HEK293 (cell line): ENCODE measurements at regions not wholly inside any gene's neighbourhood (a gene's known extent, or its start where the extent isn't known, plus 50 kb on each side); places are given as distances from the start of the nearest gene placed in this dataset.
A peak's percentile ranks its signal among the peaks of the same experiment; 100 is the strongest.

ENCODE experiments used
- CTCF ChIA-PET: fragments of 350-600 bp; formaldehyde crosslinking; extraction: SDS; loops from one replicate; lab custom pipeline; 2021; ENCODE audit warnings: antibody characterized with exemption; lab: Yijun Ruan, JAX
- POLR2A ChIA-PET: fragments of 300-600 bp; formaldehyde crosslinking; extraction: SDS; loops from one replicate; lab custom pipeline; 2020; ENCODE audit warnings: antibody characterized with exemption, inconsistent platforms; lab: Yijun Ruan, JAX
- H3K27ac ChIP-seq: fragments of 200-500 bp; sonication (Bioruptor generic); 2 replicates; pipeline ENCODE4 v1.5.1; 2014; ENCODE audit warnings: low read depth, low read length, control low read depth, inconsistent platforms; ENCODE audit errors: extremely low read depth
- H3K36me3 ChIP-seq, 2 experiments: fragments of 200-500 bp in 1 of 2; sonication (Bioruptor generic) in 1 of 2; 1 replicate in 1 of 2; 2 replicates in 1 of 2; pipeline ENCODE4 v1.5.1; 2014 to 2017; ENCODE audit warnings: inconsistent platforms in 2 of 2, low read length in 2 of 2; ENCODE audit not compliant: control insufficient read depth in 2 of 2, insufficient read depth in 1 of 2
- H3K4me1 ChIP-seq: fragments of 200-500 bp; sonication (Bioruptor generic); 2 replicates; pipeline ENCODE4 v1.5.1; 2014; ENCODE audit warnings: mild to moderate bottlenecking, low read length, inconsistent platforms; ENCODE audit not compliant: control insufficient read depth, insufficient read depth
- H3K4me3 ChIP-seq: 2 replicates; pipeline ENCODE4 v1.5.1; 2011; ENCODE audit warnings: low read depth, mild to moderate bottlenecking, control low read depth, low read length, moderate library complexity
- H3K9me3 ChIP-seq: fragments of 200-500 bp; sonication (Bioruptor generic); 2 replicates; pipeline ENCODE4 v1.5.1; 2014; ENCODE audit warnings: low read depth, low read length, inconsistent platforms; ENCODE audit not compliant: control insufficient read depth, insufficient read depth
- EGR2 ChIP-seq: fragments of 450-650 bp; formaldehyde crosslinking; IDR thresholded peaks from 2 replicates; pipeline ENCODE4 v1.5.1; 2016; ENCODE audit warnings: low read depth, missing biosample characterization, missing genetic modification characterization
- GLIS2 ChIP-seq: fragments of 450-650 bp; formaldehyde crosslinking; IDR thresholded peaks from 2 replicates; pipeline ENCODE4 v1.5.1; 2016; ENCODE audit warnings: missing biosample characterization, missing genetic modification characterization
- MYNN ChIP-seq: fragments of 450-650 bp; formaldehyde crosslinking; IDR thresholded peaks from 2 replicates; pipeline ENCODE4 v1.5.1; 2016; ENCODE audit warnings: missing biosample characterization, missing genetic modification characterization, borderline replicate concordance
- SALL2 ChIP-seq: fragments of 450-650 bp; formaldehyde crosslinking; IDR thresholded peaks from 2 replicates; pipeline ENCODE4 v1.5.0; 2017; ENCODE audit warnings: missing biosample characterization, mild to moderate bottlenecking, missing genetic modification characterization, borderline replicate concordance
- ZNF132 ChIP-seq: fragments of 450-650 bp; formaldehyde crosslinking; IDR thresholded peaks from 2 replicates; pipeline ENCODE4 v1.5.1; 2017; ENCODE audit warnings: missing biosample characterization, missing genetic modification characterization, borderline replicate concordance
- ZNF169 ChIP-seq: fragments of 450-650 bp; formaldehyde crosslinking; IDR thresholded peaks from 2 replicates; pipeline ENCODE4 v1.5.1; 2016; ENCODE audit warnings: missing biosample characterization, missing genetic modification characterization
- ZNF2 ChIP-seq: fragments of 450-650 bp; formaldehyde crosslinking; IDR thresholded peaks from 2 replicates; pipeline ENCODE4 v1.5.1; 2016; ENCODE audit warnings: missing biosample characterization, missing genetic modification characterization
- ZNF24 ChIP-seq: fragments of 450-650 bp; formaldehyde crosslinking; IDR thresholded peaks from 2 replicates; pipeline ENCODE4 v1.5.1; 2016; ENCODE audit warnings: missing biosample characterization, missing genetic modification characterization
- ZNF248 ChIP-seq: fragments of 450-650 bp; formaldehyde crosslinking; IDR thresholded peaks from 2 replicates; pipeline ENCODE4 v1.5.1; 2017; ENCODE audit warnings: missing biosample characterization, missing genetic modification characterization
- ZNF292 ChIP-seq: fragments of 450-650 bp; formaldehyde crosslinking; IDR thresholded peaks from 2 replicates; pipeline ENCODE4 v1.5.1; 2016; ENCODE audit warnings: low read depth, missing biosample characterization, missing genetic modification characterization, borderline replicate concordance
- ZNF335 ChIP-seq: fragments of 450-650 bp; formaldehyde crosslinking; conservative IDR thresholded peaks from 2 replicates; pipeline ENCODE4 v1.5.1; 2016; ENCODE audit warnings: missing biosample characterization, missing genetic modification characterization
- ZNF366 ChIP-seq: fragments of 450-650 bp; formaldehyde crosslinking; conservative IDR thresholded peaks from 2 replicates; pipeline ENCODE4 v1.5.1; 2016; ENCODE audit warnings: missing biosample characterization, missing genetic modification characterization
- ZNF473 ChIP-seq: fragments of 450-650 bp; formaldehyde crosslinking; IDR thresholded peaks from 2 replicates; pipeline ENCODE4 v1.5.1; 2017; ENCODE audit warnings: missing biosample characterization, missing genetic modification characterization
- ZNF654 ChIP-seq: fragments of 450-650 bp; formaldehyde crosslinking; IDR thresholded peaks from 2 replicates; pipeline ENCODE4 v1.5.1; 2016; ENCODE audit warnings: low read depth, missing biosample characterization, missing genetic modification characterization
- ZNF837 ChIP-seq: fragments of 450-650 bp; formaldehyde crosslinking; IDR thresholded peaks from 2 replicates; pipeline ENCODE4 v1.5.1; 2016; ENCODE audit warnings: missing biosample characterization, missing genetic modification characterization
- ZNF843 ChIP-seq: fragments of 450-650 bp; formaldehyde crosslinking; IDR thresholded peaks from 2 replicates; pipeline ENCODE4 v1.5.1; 2016; ENCODE audit warnings: missing biosample characterization, missing genetic modification characterization
- TF ChIP-seq, protein P1 (sequence below): fragments of 450-650 bp; formaldehyde crosslinking; IDR thresholded peaks from 2 replicates; pipeline ENCODE4 v1.5.1; 2016; ENCODE audit warnings: missing biosample characterization, missing genetic modification characterization
- TF ChIP-seq, protein P2 (sequence below): fragments of 450-650 bp; formaldehyde crosslinking; IDR thresholded peaks from 2 replicates; pipeline ENCODE4 v1.5.1; 2016; ENCODE audit warnings: missing biosample characterization, missing genetic modification characterization
- TF ChIP-seq, protein P3 (sequence below): fragments of 450-650 bp; formaldehyde crosslinking; IDR thresholded peaks from 2 replicates; pipeline ENCODE4 v1.5.1; 2016; ENCODE audit warnings: missing biosample characterization, missing genetic modification characterization
- TF ChIP-seq, protein P4 (sequence below): fragments of 450-650 bp; formaldehyde crosslinking; IDR thresholded peaks from 2 replicates; pipeline ENCODE4 v1.5.1; 2016; ENCODE audit warnings: missing biosample characterization, missing genetic modification characterization
- TF ChIP-seq, protein P5 (sequence below): fragments of 450-650 bp; formaldehyde crosslinking; IDR thresholded peaks from 2 replicates; pipeline ENCODE4 v1.5.1; 2016; ENCODE audit warnings: missing biosample characterization, missing genetic modification characterization

DNA sequence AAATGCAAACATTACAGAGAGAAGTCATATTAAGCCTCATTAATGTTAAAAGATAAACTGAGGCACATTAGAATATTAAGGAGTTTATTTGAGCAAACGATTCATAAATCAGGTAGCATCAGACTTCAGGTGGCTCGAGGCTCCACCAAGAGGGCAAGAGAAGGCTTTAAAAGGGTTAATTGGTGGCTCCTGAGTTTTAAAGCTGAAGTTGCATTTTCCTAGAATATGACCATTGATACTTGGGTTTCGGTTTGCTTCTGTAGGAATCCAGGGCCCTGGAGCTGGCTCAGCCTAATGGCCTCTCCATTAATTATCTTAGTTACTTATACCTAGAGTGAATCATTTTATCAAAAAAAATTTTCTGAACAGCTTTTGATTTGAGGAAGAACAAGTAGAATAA is 123.7 kb upstream of the NABP1 start:
- TF ChIP-seq, protein P1, sequence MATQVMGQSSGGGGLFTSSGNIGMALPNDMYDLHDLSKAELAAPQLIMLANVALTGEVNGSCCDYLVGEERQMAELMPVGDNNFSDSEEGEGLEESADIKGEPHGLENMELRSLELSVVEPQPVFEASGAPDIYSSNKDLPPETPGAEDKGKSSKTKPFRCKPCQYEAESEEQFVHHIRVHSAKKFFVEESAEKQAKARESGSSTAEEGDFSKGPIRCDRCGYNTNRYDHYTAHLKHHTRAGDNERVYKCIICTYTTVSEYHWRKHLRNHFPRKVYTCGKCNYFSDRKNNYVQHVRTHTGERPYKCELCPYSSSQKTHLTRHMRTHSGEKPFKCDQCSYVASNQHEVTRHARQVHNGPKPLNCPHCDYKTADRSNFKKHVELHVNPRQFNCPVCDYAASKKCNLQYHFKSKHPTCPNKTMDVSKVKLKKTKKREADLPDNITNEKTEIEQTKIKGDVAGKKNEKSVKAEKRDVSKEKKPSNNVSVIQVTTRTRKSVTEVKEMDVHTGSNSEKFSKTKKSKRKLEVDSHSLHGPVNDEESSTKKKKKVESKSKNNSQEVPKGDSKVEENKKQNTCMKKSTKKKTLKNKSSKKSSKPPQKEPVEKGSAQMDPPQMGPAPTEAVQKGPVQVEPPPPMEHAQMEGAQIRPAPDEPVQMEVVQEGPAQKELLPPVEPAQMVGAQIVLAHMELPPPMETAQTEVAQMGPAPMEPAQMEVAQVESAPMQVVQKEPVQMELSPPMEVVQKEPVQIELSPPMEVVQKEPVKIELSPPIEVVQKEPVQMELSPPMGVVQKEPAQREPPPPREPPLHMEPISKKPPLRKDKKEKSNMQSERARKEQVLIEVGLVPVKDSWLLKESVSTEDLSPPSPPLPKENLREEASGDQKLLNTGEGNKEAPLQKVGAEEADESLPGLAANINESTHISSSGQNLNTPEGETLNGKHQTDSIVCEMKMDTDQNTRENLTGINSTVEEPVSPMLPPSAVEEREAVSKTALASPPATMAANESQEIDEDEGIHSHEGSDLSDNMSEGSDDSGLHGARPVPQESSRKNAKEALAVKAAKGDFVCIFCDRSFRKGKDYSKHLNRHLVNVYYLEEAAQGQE, result no peak
- TF ChIP-seq GLIS2 (tag by site-specific recombination), result no peak
- TF ChIP-seq, protein P2, sequence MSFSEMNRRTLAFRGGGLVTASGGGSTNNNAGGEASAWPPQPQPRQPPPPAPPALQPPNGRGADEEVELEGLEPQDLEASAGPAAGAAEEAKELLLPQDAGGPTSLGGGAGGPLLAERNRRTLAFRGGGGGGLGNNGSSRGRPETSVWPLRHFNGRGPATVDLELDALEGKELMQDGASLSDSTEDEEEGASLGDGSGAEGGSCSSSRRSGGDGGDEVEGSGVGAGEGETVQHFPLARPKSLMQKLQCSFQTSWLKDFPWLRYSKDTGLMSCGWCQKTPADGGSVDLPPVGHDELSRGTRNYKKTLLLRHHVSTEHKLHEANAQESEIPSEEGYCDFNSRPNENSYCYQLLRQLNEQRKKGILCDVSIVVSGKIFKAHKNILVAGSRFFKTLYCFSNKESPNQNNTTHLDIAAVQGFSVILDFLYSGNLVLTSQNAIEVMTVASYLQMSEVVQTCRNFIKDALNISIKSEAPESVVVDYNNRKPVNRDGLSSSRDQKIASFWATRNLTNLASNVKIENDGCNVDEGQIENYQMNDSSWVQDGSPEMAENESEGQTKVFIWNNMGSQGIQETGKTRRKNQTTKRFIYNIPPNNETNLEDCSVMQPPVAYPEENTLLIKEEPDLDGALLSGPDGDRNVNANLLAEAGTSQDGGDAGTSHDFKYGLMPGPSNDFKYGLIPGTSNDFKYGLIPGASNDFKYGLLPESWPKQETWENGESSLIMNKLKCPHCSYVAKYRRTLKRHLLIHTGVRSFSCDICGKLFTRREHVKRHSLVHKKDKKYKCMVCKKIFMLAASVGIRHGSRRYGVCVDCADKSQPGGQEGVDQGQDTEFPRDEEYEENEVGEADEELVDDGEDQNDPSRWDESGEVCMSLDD, result no peak
- no peak for TF ChIP-seq ZNF132 (tag by site-specific recombination)
- TF ChIP-seq, protein P3, sequence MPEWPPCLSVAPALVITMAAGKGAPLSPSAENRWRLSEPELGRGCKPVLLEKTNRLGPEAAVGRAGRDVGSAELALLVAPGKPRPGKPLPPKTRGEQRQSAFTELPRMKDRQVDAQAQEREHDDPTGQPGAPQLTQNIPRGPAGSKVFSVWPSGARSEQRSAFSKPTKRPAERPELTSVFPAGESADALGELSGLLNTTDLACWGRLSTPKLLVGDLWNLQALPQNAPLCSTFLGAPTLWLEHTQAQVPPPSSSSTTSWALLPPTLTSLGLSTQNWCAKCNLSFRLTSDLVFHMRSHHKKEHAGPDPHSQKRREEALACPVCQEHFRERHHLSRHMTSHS (tag by site-specific recombination), result no peak
- TF ChIP-seq ZNF24 (tag by site-specific recombination), result no peak
- TF ChIP-seq ZNF248 (tag by site-specific recombination), result no peak
- TF ChIP-seq ZNF292 (tag by site-specific recombination), result no peak
- no peak for TF ChIP-seq ZNF843
- TF ChIP-seq ZNF473 (tag by site-specific recombination), result no peak
- no peak for TF ChIP-seq SALL2 (tag by site-specific recombination)
- no peak for TF ChIP-seq MYNN (tag by site-specific recombination)
- TF ChIP-seq ZNF366 (tag by site-specific recombination), result no peak
- TF ChIP-seq, protein P4, sequence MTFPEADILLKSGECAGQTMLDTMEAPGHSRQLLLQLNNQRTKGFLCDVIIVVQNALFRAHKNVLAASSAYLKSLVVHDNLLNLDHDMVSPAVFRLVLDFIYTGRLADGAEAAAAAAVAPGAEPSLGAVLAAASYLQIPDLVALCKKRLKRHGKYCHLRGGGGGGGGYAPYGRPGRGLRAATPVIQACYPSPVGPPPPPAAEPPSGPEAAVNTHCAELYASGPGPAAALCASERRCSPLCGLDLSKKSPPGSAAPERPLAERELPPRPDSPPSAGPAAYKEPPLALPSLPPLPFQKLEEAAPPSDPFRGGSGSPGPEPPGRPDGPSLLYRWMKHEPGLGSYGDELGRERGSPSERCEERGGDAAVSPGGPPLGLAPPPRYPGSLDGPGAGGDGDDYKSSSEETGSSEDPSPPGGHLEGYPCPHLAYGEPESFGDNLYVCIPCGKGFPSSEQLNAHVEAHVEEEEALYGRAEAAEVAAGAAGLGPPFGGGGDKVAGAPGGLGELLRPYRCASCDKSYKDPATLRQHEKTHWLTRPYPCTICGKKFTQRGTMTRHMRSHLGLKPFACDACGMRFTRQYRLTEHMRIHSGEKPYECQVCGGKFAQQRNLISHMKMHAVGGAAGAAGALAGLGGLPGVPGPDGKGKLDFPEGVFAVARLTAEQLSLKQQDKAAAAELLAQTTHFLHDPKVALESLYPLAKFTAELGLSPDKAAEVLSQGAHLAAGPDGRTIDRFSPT (tag by site-specific recombination), result no peak
- TF ChIP-seq, all 188 proteins: peak for 0
- H3K36me3 ChIP-seq, result no peaks in the 10 kb centered on the region
- peaks cover 3% of the 10 kb centered on the region; the same call in 1 of the 2 replicates for H3K4me1 ChIP-seq
- H3K27ac ChIP-seq, result no peak overlapping the region
- H3K9me3 ChIP-seq, result no peaks in the 10 kb centered on the region
- ChIA-PET CTCF (interaction anchor here (0.6 to 3.8 kb wide), 20 partner anchors 10 to 1188 kb away, joined by 3 to 17 read pairs (median 4); no protein-coding TSS in a partner anchor), POLR2A (interaction anchor here (1.2 to 1.3 kb wide), 2 partner anchors 123 to 124 kb away, joined by 3 to 4 read pairs; partner anchors contain the start of gene NABP1)
- no peak overlapping the region for H3K4me3 ChIP-seq

DNA sequence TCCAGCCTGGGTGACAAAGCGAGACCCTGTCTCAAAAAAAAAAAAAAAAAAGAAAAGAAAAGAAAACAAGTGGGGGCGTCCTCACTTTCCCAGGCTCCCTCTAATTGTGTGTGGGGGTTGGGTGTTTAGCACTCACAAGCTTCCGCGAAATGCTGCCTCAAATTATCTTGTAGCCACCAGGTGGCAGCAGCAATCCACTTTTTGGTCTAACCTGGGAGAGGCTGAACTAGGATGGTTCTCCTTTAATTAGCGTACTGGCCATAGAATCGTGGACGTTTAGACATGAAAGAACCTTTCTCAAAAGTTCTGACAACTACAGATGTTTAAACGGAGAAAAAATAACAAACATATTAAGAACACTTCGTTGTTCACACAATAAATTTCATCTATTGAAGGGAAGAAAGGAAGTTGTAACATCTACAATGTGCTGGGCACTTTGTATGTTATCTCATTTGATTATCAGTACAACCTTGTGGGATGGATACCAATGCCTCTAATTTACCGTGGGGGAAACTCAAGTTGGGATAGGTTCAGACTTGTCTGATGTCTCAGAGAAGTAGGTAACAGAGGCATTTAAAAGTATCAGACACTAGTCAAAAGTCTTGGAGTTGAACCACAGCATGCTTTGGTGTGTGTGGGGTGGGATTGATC is 122.7 kb upstream of the NABP1 start:
- ChIA-PET POLR2A (interaction anchor here (0.7 to 1.3 kb wide), 4 partner anchors 13 to 1228 kb away, joined by 3 to 8 read pairs (median 5); partner anchors contain the start of gene NABP1), CTCF (interaction anchor here (0.6 to 3.8 kb wide), 20 partner anchors 9 to 1187 kb away, joined by 3 to 17 read pairs (median 4); no protein-coding TSS in a partner anchor)
- Histone ChIP-seq H3K36me3 (no peaks in the 10 kb centered on the region), H3K4me3 (no peak overlapping the region), H3K9me3 (no peaks in the 10 kb centered on the region), H3K27ac (no peak overlapping the region), H3K4me1 (peaks cover 3% of the 10 kb centered on the region; the same call in 1 of the 2 replicates)
- TF ChIP-seq ZNF837 (tag by site-specific recombination) (no peak), EGR2 (0 out of 2 replicates have a peak, but pooled peaks have one; percentile 25), ZNF654 (tag by site-specific recombination) (peak; percentile 88), ZNF169 (no peak), ZNF2 (0 out of 2 replicates have a peak, but pooled peaks have one; percentile 38), ZNF335 (tag by site-specific recombination) (no peak)
- TF ChIP-seq, protein P5, sequence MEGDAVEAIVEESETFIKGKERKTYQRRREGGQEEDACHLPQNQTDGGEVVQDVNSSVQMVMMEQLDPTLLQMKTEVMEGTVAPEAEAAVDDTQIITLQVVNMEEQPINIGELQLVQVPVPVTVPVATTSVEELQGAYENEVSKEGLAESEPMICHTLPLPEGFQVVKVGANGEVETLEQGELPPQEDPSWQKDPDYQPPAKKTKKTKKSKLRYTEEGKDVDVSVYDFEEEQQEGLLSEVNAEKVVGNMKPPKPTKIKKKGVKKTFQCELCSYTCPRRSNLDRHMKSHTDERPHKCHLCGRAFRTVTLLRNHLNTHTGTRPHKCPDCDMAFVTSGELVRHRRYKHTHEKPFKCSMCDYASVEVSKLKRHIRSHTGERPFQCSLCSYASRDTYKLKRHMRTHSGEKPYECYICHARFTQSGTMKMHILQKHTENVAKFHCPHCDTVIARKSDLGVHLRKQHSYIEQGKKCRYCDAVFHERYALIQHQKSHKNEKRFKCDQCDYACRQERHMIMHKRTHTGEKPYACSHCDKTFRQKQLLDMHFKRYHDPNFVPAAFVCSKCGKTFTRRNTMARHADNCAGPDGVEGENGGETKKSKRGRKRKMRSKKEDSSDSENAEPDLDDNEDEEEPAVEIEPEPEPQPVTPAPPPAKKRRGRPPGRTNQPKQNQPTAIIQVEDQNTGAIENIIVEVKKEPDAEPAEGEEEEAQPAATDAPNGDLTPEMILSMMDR (tag by site-specific recombination), result peak; percentile 81
